ENCODE measurements at regions not wholly inside any gene's neighbourhood (a gene's known extent, or its start where the extent isn't known, plus 50 kb on each side); places are given as distances from the start of the nearest gene placed in this dataset.
A peak's percentile ranks its signal among the peaks of the same experiment; 100 is the strongest.

- no peak for ATAC-seq
- intact Hi-C loops (cut with DNase I), result no loop called here
- no peaks in the 10 kb centered on the region for H3K36me3 ChIP-seq
- 91 to 92% methylated on average over 2 of the region's 2 CpGs for WGBS, 2 donors
- H3K9me3 ChIP-seq, result peaks cover 0 to 12% (median 0%) of the 10 kb centered on the region in 11 donors
- H3K4me3 ChIP-seq, result no peak overlapping the region
- no peak overlapping the region for H3K27ac ChIP-seq
- peaks cover 0 to 10% (median 0%) of the 10 kb centered on the region in 9 donors for H3K4me1 ChIP-seq
- no peak for DNase-seq
- no peak for TF ChIP-seq CTCF (IDR thresholded peaks at IDR 0.05)
- no peaks in the 10 kb centered on the region for H3K27me3 ChIP-seq
These were observed 678.5 kb downstream of the USP25 start for GRCh38 chr21:16408280-16408679.

GRCh38 chr21:16409352-16409751 is 679.6 kb downstream of the USP25 start:
- peaks cover 0 to 10% (median 0%) of the 10 kb centered on the region in 9 donors for H3K4me1 ChIP-seq
- intact Hi-C loops (cut with DNase I), result no loop called here
- H3K27ac ChIP-seq, result no peak overlapping the region
- H3K36me3 ChIP-seq, result no peaks in the 10 kb centered on the region
- WGBS, 2 donors, result 92 to 97% methylated on average over 2 of the region's 2 CpGs
- DNase-seq (no peak), ATAC-seq (no peak)
- TF ChIP-seq CTCF (IDR thresholded peaks at IDR 0.05), result no peak
- H3K4me3 ChIP-seq, result no peak overlapping the region
- H3K27me3 ChIP-seq, result no peaks in the 10 kb centered on the region
- H3K9me3 ChIP-seq, result peaks cover 0 to 8% (median 0%) of the 10 kb centered on the region in 11 donors

- no peak for TF ChIP-seq CTCF (IDR thresholded peaks at IDR 0.05)
- ATAC-seq (peak in 5 of 8 donors; percentile 38 to 57 (median 51)), DNase-seq (no peak)
- Histone ChIP-seq H3K9me3 (no peaks in the 10 kb centered on the region), H3K27me3 (no peaks in the 10 kb centered on the region), H3K4me1 (peaks cover 0 to 32% (median 12%) of the 10 kb centered on the region in 9 donors), H3K36me3 (no peaks in the 10 kb centered on the region), H3K27ac (peak overlapping the region; percentile 72 to 90 (median 86)), H3K4me3 (peak overlapping the region in 2 of 10 donors; percentile 58 to 62)
- intact Hi-C loops (cut with DNase I), result loop anchor here in 4 of 10 donors (2.0 to 5.0 kb wide), 5 partner anchors 39 to 686 kb away; no protein-coding TSS in a partner anchor
- WGBS, 2 donors, result 3 to 14% methylated on average over 2 of the region's 2 CpGs
These were observed 688.4 kb downstream of the USP25 start for GRCh38 chr21:16418226-16418625.

- Histone ChIP-seq H3K4me3 (peak overlapping the region in 8 of 10 donors; percentile 40 to 62 (median 55)), H3K4me1 (peaks cover 0 to 36% (median 12%) of the 10 kb centered on the region in 9 donors), H3K36me3 (no peaks in the 10 kb centered on the region), H3K27ac (peak overlapping the region; percentile 72 to 90 (median 86)), H3K9me3 (no peaks in the 10 kb centered on the region), H3K27me3 (no peaks in the 10 kb centered on the region)
- intact Hi-C loops (cut with DNase I), result loop anchor here in 5 of 10 donors (1.0 to 5.0 kb wide), 6 partner anchors 39 to 686 kb away; no protein-coding TSS in a partner anchor
- DNase-seq (no peak), ATAC-seq (peak in 1 of 8 donors; percentile 23)
- TF ChIP-seq CTCF (IDR thresholded peaks at IDR 0.05), result no peak
- whole genome bisulfite sequencing, 2 donors, result 85 to 89% methylated on average over 5 of the region's 5 CpGs
These were observed 688.9 kb downstream of the USP25 start for GRCh38 chr21:16418642-16419041.
